ENCODE measurements at regions not wholly inside any gene's neighbourhood (a gene's known extent, or its start where the extent isn't known, plus 50 kb on each side); places are given as distances from the start of the nearest gene placed in this dataset.

DNA sequence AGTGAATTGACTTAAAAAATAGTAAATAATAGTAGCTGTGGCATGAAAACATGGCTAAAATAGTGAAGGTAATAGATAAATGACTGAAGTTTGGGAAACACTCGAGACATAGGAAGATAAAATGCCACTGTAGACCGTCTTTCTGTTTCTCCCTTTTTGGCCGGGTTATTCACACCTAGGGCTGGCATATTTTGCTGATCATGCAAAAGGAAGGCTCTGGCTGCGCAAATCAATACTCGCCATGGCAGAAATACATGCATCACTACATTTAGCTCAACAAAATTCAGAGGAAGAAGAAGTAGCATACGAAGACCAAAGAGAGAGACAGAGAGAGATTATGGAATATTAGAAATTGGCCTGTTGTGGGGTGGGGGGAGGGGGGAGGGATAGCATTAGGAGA, 242.2 kb upstream of the KBTBD8 start:
- in situ Hi-C loops (cut with MboI; ENCODE audit: low pct_unique_long_range_greater_than_20kb, low sequenced_read_pairs, unreplicated experiment), result no loop called here
- TF ChIP-seq, protein P1, sequence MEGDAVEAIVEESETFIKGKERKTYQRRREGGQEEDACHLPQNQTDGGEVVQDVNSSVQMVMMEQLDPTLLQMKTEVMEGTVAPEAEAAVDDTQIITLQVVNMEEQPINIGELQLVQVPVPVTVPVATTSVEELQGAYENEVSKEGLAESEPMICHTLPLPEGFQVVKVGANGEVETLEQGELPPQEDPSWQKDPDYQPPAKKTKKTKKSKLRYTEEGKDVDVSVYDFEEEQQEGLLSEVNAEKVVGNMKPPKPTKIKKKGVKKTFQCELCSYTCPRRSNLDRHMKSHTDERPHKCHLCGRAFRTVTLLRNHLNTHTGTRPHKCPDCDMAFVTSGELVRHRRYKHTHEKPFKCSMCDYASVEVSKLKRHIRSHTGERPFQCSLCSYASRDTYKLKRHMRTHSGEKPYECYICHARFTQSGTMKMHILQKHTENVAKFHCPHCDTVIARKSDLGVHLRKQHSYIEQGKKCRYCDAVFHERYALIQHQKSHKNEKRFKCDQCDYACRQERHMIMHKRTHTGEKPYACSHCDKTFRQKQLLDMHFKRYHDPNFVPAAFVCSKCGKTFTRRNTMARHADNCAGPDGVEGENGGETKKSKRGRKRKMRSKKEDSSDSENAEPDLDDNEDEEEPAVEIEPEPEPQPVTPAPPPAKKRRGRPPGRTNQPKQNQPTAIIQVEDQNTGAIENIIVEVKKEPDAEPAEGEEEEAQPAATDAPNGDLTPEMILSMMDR (IDR thresholded peaks at IDR 0.05; ENCODE audit: extremely low read depth, insufficient read depth, missing control alignments), result no peak
- no peak for DNase-seq (ENCODE audit: low spot score)

DNA sequence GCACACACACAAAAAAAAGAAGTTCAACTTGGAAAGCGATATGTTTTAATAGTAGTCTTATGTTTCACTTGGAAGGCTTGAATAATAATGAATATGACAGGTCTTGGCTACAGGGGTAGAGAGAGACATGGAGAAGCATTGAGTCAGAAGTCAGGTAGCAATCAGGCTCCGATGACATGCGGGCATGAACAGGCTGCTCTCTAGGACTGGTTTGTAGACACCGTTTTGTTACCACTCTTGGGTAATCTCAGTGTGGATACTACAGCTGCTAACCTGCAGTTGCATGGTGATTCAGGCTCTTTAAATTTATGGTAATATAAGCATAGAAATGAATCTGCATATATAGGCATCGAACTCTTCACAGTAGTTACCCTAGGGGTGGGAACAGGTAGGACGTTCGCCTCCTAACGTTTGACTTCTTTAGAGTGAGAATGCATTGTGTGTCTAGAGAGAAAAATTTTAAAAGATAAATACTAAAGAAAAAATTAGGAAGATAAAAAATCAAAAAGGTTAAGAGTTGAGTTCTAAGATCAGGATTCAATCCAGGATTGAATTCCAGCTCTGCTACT, 241.6 kb upstream of the KBTBD8 start:
- in situ Hi-C loops (cut with MboI; ENCODE audit: low pct_unique_long_range_greater_than_20kb, low sequenced_read_pairs, unreplicated experiment), result no loop called here
- DNase-seq (ENCODE audit: low spot score), result no peak
- TF ChIP-seq, protein P1 (IDR thresholded peaks at IDR 0.05; ENCODE audit: extremely low read depth, insufficient read depth, missing control alignments), result no peak

DNA sequence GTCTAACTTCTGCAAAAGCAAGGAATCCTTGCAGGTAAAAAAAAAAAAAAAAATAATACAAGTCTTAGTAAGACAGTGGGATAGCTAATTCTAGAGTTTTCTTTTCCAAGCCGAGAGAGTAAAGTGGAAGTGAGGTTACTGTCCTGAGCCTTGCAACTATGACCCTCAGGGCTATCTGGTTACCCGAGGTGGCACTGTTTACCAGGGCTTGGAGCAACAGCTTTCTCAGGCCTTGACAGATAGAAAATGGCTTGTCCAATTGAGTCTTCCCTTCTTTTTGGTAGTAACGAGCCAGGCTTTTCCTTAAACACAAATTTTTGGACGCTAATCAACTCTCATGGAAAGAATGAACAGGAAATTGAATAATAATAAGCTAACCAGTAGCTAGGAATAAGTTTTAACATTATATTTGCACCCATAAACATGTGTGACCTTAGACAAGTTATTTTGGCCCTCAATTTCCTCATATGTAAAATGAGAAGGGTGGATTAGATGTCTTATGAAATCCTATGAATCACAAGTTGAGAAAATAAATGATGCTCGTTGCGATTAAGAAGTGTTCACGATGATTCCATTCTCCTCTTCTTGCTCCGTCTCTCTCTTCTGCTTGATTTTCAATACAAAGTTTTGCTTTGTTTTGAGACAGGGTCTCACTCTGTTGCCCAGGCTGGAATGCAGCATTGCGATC, 236.9 kb upstream of the KBTBD8 start:
- DNase-seq (ENCODE audit: low spot score), result no peak
- TF ChIP-seq, protein P1 (IDR thresholded peaks at IDR 0.05; ENCODE audit: extremely low read depth, insufficient read depth, missing control alignments), result no peak
- in situ Hi-C loops (cut with MboI; ENCODE audit: low pct_unique_long_range_greater_than_20kb, low sequenced_read_pairs, unreplicated experiment), result no loop called here

DNA sequence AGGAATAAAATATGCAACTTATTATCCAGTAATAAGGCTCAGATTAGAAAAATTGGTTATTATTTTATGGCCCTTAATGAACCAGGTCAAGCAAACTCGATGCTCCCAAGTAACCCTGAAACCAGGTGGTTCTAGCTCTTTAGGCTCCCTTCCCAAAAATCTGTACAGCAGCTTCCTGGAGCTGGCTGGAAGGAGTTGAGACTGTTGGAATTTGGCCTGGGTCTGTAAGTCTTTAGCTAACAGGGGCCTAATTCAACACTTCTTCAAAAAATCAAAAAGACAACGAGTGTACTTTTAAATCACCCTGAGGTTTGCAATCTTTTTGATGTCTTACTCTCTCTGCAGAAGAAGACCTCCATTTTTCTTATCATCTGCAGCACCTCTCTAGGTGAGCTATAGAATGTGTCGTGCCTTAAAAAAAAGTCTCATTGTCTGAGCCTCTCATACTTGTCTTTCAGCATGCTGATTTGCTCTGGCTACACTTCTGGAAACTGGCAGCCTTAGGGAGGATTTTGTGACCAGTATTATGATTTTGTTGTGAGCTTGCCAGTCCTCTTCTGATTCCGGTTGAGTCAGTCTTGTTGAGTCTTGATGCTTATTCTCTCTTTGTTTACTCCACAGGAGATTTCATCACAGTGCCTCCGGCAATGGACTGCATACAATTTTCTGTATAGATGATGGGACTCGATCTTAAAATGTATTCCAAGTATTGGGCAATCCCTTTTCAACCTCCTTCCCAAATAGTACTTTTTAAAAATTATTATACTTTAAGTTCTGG, 235.0 kb upstream of the KBTBD8 start:
- TF ChIP-seq, protein P1 (IDR thresholded peaks at IDR 0.05; ENCODE audit: extremely low read depth, insufficient read depth, missing control alignments), result no peak
- no peak for DNase-seq (ENCODE audit: low spot score)
- in situ Hi-C loops (cut with MboI; ENCODE audit: low pct_unique_long_range_greater_than_20kb, low sequenced_read_pairs, unreplicated experiment), result no loop called here

DNA sequence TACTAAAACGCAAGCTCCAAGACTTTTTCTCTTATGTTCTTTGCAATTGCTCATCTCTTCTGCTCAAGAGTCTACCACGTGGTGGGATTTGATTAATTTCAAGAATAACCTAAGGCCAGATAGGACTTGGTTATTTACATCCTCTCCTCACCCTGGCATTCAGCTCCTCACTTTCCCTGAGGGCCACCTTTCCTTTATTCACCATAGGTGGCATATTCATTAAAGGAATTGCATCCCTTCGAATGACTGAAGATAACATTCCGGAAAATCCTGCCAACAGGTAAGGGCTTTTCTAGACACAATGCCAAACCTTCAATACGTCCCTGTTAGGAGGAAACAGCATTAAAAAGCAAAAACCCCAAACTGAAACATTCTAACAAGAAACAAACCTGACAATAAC, 220.0 kb upstream of the KBTBD8 start:
- no peak for DNase-seq (ENCODE audit: low spot score)
- TF ChIP-seq, protein P1 (IDR thresholded peaks at IDR 0.05; ENCODE audit: extremely low read depth, insufficient read depth, missing control alignments), result no peak
- in situ Hi-C loops (cut with MboI; ENCODE audit: low pct_unique_long_range_greater_than_20kb, low sequenced_read_pairs, unreplicated experiment), result no loop called here

DNA sequence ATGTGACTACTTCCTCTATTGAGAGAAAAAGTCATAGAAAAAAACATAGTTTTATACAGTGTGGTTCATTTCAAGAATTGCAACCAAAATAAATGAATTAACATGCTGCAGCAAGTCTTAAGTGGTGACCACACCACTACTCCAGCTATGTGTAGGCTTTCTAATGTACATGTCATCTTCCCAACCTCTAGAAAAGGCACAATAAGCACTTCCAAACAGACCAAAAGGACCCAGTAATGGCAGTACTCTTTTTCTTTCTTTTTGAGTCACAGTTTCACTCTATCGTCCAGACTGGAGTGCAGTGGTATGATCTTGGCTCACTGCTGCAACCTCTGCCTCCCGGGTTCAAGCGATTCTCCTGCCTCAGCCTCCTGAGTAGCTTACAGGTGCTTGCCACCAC, 219.3 kb upstream of the KBTBD8 start:
- DNase-seq (ENCODE audit: low spot score), result no peak
- TF ChIP-seq, protein P1 (IDR thresholded peaks at IDR 0.05; ENCODE audit: extremely low read depth, insufficient read depth, missing control alignments), result no peak
- in situ Hi-C loops (cut with MboI; ENCODE audit: low pct_unique_long_range_greater_than_20kb, low sequenced_read_pairs, unreplicated experiment), result no loop called here

Data from GM13977 (cell line).